ENCODE measurements at regions not wholly inside any gene's neighbourhood (a gene's known extent, or its start where the extent isn't known, plus 50 kb on each side); places are given as distances from the start of the nearest gene placed in this dataset.

DNA sequence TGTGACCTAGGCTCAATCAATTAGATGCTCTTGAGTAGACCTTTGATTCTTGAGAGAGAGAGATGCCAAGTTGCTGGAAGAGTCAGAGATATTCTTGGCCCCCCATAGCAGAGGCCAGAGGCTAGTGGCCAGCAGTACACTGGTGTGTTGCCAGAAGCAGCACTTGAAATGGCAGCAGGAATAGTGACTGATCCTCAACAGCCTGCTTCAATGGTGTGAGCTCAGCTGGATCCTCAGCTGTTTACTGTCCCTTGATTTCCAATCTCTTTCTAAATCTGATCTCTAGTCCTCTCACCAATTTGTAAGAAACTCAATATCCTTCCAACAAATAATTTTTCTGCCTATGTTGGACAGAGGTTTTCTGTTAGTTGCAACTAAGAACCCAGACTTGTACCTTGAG lies 170.3 kb upstream of the CCDC54 start:
- no peaks in the 10 kb centered on the region for H3K27me3 ChIP-seq
- TF ChIP-seq POLR2AphosphoS5 (IDR thresholded peaks at IDR 0.05) (no peak), EP300 (IDR thresholded peaks at IDR 0.05; ENCODE audit: low read depth) (no peak), POLR2A (IDR thresholded peaks at IDR 0.05) (no peak)
- TF ChIP-seq, protein P1, sequence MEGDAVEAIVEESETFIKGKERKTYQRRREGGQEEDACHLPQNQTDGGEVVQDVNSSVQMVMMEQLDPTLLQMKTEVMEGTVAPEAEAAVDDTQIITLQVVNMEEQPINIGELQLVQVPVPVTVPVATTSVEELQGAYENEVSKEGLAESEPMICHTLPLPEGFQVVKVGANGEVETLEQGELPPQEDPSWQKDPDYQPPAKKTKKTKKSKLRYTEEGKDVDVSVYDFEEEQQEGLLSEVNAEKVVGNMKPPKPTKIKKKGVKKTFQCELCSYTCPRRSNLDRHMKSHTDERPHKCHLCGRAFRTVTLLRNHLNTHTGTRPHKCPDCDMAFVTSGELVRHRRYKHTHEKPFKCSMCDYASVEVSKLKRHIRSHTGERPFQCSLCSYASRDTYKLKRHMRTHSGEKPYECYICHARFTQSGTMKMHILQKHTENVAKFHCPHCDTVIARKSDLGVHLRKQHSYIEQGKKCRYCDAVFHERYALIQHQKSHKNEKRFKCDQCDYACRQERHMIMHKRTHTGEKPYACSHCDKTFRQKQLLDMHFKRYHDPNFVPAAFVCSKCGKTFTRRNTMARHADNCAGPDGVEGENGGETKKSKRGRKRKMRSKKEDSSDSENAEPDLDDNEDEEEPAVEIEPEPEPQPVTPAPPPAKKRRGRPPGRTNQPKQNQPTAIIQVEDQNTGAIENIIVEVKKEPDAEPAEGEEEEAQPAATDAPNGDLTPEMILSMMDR (IDR thresholded peaks at IDR 0.05) = no peak
- no peaks in the 10 kb centered on the region for H3K36me3 ChIP-seq
- H3K27ac ChIP-seq = peak overlapping the region in 1 of 4 donors; percentile 42
- intact Hi-C loops (cut with DNase I; ENCODE audit: low total_unique reads) (no loop called here), in situ Hi-C loops (cut with MboI; ENCODE audit: low pct_ligation_motif_present in 1 of 4, low pct_unique_long_range_greater_than_20kb in 1 of 4, low sequenced_read_pairs in 3 of 4) (no loop called here)
- H3K4me3 ChIP-seq = no peak overlapping the region
- H3K4me1 ChIP-seq = peaks cover 0 to 9% (median 4%) of the 10 kb centered on the region in 4 donors
- DNase-seq = no peak
- H3K9me3 ChIP-seq = no peaks in the 10 kb centered on the region

DNA sequence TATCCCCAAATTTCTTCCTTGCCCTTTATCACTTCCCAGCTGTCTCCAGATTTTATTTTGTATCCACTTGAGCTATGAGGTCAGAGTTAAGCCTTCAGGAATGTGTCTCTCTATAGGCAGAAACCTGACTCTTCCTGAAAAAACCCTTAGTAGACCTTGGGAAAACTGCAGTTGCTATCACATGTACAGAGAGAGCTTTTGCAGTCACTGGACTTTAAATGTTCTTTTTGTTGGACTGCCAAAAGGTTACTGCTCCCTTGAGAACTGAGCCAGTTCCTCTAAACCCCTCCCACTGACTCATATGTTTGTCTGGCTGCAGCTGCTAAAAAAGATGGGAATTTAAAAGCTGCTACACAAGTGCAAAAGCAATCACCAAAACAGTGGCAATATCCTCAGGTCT lies 169.1 kb upstream of the CCDC54 start:
- no peaks in the 10 kb centered on the region for H3K9me3 ChIP-seq
- no peak for DNase-seq
- peak overlapping the region; percentile 42 to 72 (median 68) for H3K27ac ChIP-seq
- H3K4me3 ChIP-seq = no peak overlapping the region
- in situ Hi-C loops (cut with MboI; ENCODE audit: low pct_ligation_motif_present in 1 of 4, low pct_unique_long_range_greater_than_20kb in 1 of 4, low sequenced_read_pairs in 3 of 4) = no loop called here
- TF ChIP-seq POLR2AphosphoS5 (IDR thresholded peaks at IDR 0.05) (peak in 1 of 3 donors; percentile 36), EP300 (IDR thresholded peaks at IDR 0.05; ENCODE audit: low read depth) (no peak)
- intact Hi-C loops (cut with DNase I; ENCODE audit: low total_unique reads) = no loop called here
- H3K4me1 ChIP-seq = peaks cover 0 to 9% (median 4%) of the 10 kb centered on the region in 4 donors
- no peaks in the 10 kb centered on the region for H3K36me3 ChIP-seq
- no peaks in the 10 kb centered on the region for H3K27me3 ChIP-seq

GRCh38 chr3:107208796-107209195 lies 168.4 kb upstream of the CCDC54 start:
- Histone ChIP-seq H3K4me3 (no peak overlapping the region), H3K27ac (peak overlapping the region; percentile 42 to 72 (median 68))
- in situ Hi-C loops (cut with MboI; ENCODE audit: low pct_ligation_motif_present in 1 of 4, low pct_unique_long_range_greater_than_20kb in 1 of 4, low sequenced_read_pairs in 3 of 4) = no loop called here

GRCh38 chr3:107209302-107209990 lies 167.8 kb upstream of the CCDC54 start:
- no peak for DNase-seq
- Histone ChIP-seq H3K27me3 (no peaks in the 10 kb centered on the region), H3K27ac (peak overlapping the region; percentile 42 to 72 (median 68)), H3K36me3 (no peaks in the 10 kb centered on the region), H3K9me3 (no peaks in the 10 kb centered on the region), H3K4me3 (no peak overlapping the region), H3K4me1 (peaks cover 0 to 9% (median 4%) of the 10 kb centered on the region in 4 donors)
- WGBS, 2 donors (ENCODE audit: low coverage in 1 of 2) = 71 to 79% methylated on average over 4 of the region's 4 CpGs
- in situ Hi-C loops (cut with MboI; ENCODE audit: low pct_ligation_motif_present in 1 of 4, low pct_unique_long_range_greater_than_20kb in 1 of 4, low sequenced_read_pairs in 3 of 4) (no loop called here), intact Hi-C loops (cut with DNase I; ENCODE audit: low total_unique reads) (no loop called here)
- TF ChIP-seq POLR2AphosphoS5 (IDR thresholded peaks at IDR 0.05) (no peak), POLR2A (IDR thresholded peaks at IDR 0.05) (no peak), EP300 (IDR thresholded peaks at IDR 0.05; ENCODE audit: low read depth) (no peak)
- TF ChIP-seq, protein P1 (IDR thresholded peaks at IDR 0.05) = no peak

More at GRCh38 chr3:107208796-107209195, 168.4 kb upstream of the CCDC54 start:
- H3K36me3 ChIP-seq = no peaks in the 10 kb centered on the region
- intact Hi-C loops (cut with DNase I; ENCODE audit: low total_unique reads) = no loop called here
- no peaks in the 10 kb centered on the region for H3K9me3 ChIP-seq
- no peaks in the 10 kb centered on the region for H3K27me3 ChIP-seq
- DNase-seq = no peak
- TF ChIP-seq POLR2A (IDR thresholded peaks at IDR 0.05) (no peak), EP300 (IDR thresholded peaks at IDR 0.05; ENCODE audit: low read depth) (no peak), POLR2AphosphoS5 (IDR thresholded peaks at IDR 0.05) (no peak)
- TF ChIP-seq, protein P1 (IDR thresholded peaks at IDR 0.05) = no peak
- H3K4me1 ChIP-seq = peaks cover 0 to 9% (median 4%) of the 10 kb centered on the region in 4 donors
- 44 to 70% methylated on average over 1 of the region's 1 CpG for WGBS, 2 donors (ENCODE audit: low coverage in 1 of 2)

DNA sequence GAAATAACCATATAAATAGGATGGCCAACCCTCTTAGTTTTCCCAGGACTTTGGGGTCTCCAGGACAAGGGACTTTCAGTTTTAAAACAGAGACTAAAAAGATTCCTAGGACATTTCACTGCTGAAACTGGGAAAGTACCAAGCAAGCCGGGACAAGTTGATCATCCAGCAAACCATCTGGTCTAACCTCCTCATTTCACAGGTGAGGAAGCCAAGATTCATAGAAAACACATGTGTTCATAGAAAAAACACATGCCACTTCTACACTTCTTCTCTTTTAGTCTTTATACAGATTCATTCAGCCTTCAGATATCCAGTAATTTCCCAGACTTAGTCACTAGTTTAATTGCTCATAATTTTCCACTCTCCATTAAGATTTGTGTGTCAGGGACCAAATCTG lies 165.6 kb upstream of the CCDC54 start:
- Histone ChIP-seq H3K4me3 (no peak overlapping the region), H3K36me3 (no peaks in the 10 kb centered on the region), H3K4me1 (peaks cover 0 to 9% (median 4%) of the 10 kb centered on the region in 4 donors), H3K27me3 (no peaks in the 10 kb centered on the region), H3K9me3 (no peaks in the 10 kb centered on the region), H3K27ac (no peak overlapping the region)
- 67 to 69% methylated on average over 1 of the region's 1 CpG for WGBS, 2 donors (ENCODE audit: low coverage in 1 of 2)
- in situ Hi-C loops (cut with MboI; ENCODE audit: low pct_ligation_motif_present in 1 of 4, low pct_unique_long_range_greater_than_20kb in 1 of 4, low sequenced_read_pairs in 3 of 4) = no loop called here
- TF ChIP-seq, protein P1 (IDR thresholded peaks at IDR 0.05) = no peak
- TF ChIP-seq POLR2AphosphoS5 (IDR thresholded peaks at IDR 0.05) (no peak), EP300 (IDR thresholded peaks at IDR 0.05; ENCODE audit: low read depth) (no peak), POLR2A (IDR thresholded peaks at IDR 0.05) (no peak)
- intact Hi-C loops (cut with DNase I; ENCODE audit: low total_unique reads) = no loop called here
- DNase-seq = no peak

Measured in transverse colon (tissue), 4 donors.